K562 (cell line): ENCODE measurements at regions not wholly inside any gene's neighbourhood (a gene's known extent, or its start where the extent isn't known, plus 50 kb on each side); places are given as distances from the start of the nearest gene placed in this dataset.

ENCODE experiments used
- ATAC-seq: fragments of 200-7000 bp; cut with Tn5 transposase; 3 replicates; pipeline ENCODE4 v1.9.1; 2020; ENCODE audit warnings: moderate library complexity
- BruUV-seq: library from RNA; stranded (reverse); fragments of 400-500 nt; replicated peaks from 2 replicates; lab custom pipeline; 2021; lab: Mats Ljungman, UMichigan
- CTCF ChIA-PET: fragments of 300-600 bp; formaldehyde crosslinking; extraction: SDS; loops from one replicate; lab custom pipeline; 2021; ENCODE audit warnings: low intra/inter-chr PET ratio; lab: Yijun Ruan, JAX
- POLR2A ChIA-PET: fragments of 300-600, 350-650 bp; sonication (Branson Sonifier 250); formaldehyde crosslinking; extraction: SDS; loops from one replicate; lab custom pipeline; 2021; ENCODE audit warnings: antibody characterized with exemption, inconsistent platforms; lab: Yijun Ruan, JAX
- DNase-seq, 4 experiments: peaks; one replicate each; pipeline versions ENCODE4 v3.0.0 to v3.0.0-alpha.2; 2011 to 2018; ENCODE audit warnings: low spot score in 3 of 4, mixed read lengths in 3 of 4; ENCODE audit errors: extremely low read depth in 1 of 4
- FAIRE-seq: peaks from 2 replicates; lab custom pipeline; 2011; peaks lifted over from hg19 to GRCh38; lab: Jason Lieb, UNC
- H2AFZ ChIP-seq: 2 replicates; pipeline ENCODE4 v1.6.0; 2011; ENCODE audit warnings: low read depth, low read length, control low read depth, inconsistent platforms
- H3K27ac ChIP-seq: fragments of 200-600 bp; 3 replicates; pipeline ENCODE4 v1.8.0; 2011; ENCODE audit warnings: low read depth, mild to moderate bottlenecking, control low read depth, inconsistent platforms, low read length, moderate library complexity, mixed read lengths; ENCODE audit errors: extremely low read depth
- H3K27me3 ChIP-seq, 2 experiments: fragments of 300-600 bp in 1 of 2; 2 replicates in 1 of 2; 3 replicates in 1 of 2; pipeline versions ENCODE4 v1.6.0 to v1.8.0; 2011; ENCODE audit warnings: inconsistent platforms in 2 of 2, low read length in 2 of 2, mild to moderate bottlenecking in 1 of 2, mixed read lengths in 1 of 2, moderate library complexity in 1 of 2; ENCODE audit not compliant: control insufficient read depth in 2 of 2, insufficient read depth in 2 of 2
- H3K36me3 ChIP-seq: fragments of 300-600 bp; 3 replicates; pipeline ENCODE4 v1.8.0; 2011; ENCODE audit warnings: mild to moderate bottlenecking, low read length, inconsistent platforms; ENCODE audit not compliant: control insufficient read depth, insufficient read depth
- H3K4me1 ChIP-seq, 2 experiments: fragments of 200-600 bp in 1 of 2; replicated peaks in 1 of 2; 2 replicates in 1 of 2; 3 replicates in 1 of 2; pipeline versions ENCODE4 v1.5.1 to v1.8.0; 2011; ENCODE audit warnings: inconsistent platforms in 2 of 2, low read length in 2 of 2, mild to moderate bottlenecking in 1 of 2, mixed read lengths in 1 of 2, moderate library complexity in 1 of 2; ENCODE audit not compliant: control insufficient read depth in 2 of 2, insufficient read depth in 2 of 2
- H3K4me2 ChIP-seq: 2 replicates; pipeline ENCODE4 v1.6.1; 2011; ENCODE audit warnings: low read length, control low read depth, inconsistent platforms, mixed read lengths; ENCODE audit not compliant: insufficient read depth
- H3K4me3 ChIP-seq: fragments of 200-600 bp; sonication (generic), shearing (Covaris generic); 2 replicates; pipeline ENCODE4 v1.5.1; 2016; ENCODE audit warnings: control low read depth, inconsistent platforms
- H3K79me2 ChIP-seq: fragments of 200-600 bp; 3 replicates; pipeline ENCODE4 v1.8.0; 2011; ENCODE audit warnings: low read length, inconsistent platforms; ENCODE audit not compliant: control insufficient read depth, insufficient read depth
- H3K9ac ChIP-seq, 2 experiments: 2 replicates each; pipeline versions ENCODE4 v1.6.0 to v1.6.1; 2011; ENCODE audit warnings: low read depth in 2 of 2, low read length in 2 of 2, control low read depth in 1 of 2, inconsistent platforms in 1 of 2, mild to moderate bottlenecking in 1 of 2, mixed read lengths in 1 of 2; ENCODE audit not compliant: insufficient read depth in 1 of 2
- H3K9me1 ChIP-seq: one replicate; pipeline ENCODE4 v1.6.0; 2011; ENCODE audit warnings: inconsistent platforms, mild to moderate bottlenecking, low read length, moderate library complexity; ENCODE audit not compliant: control insufficient read depth, insufficient read depth
- H3K9me3 ChIP-seq: replicated peaks from 2 replicates; pipeline ENCODE4 v1.5.1; 2011; ENCODE audit warnings: low read depth, low read length, inconsistent platforms; ENCODE audit not compliant: control insufficient read depth, insufficient read depth
- H4K20me1 ChIP-seq: replicated peaks from 2 replicates; pipeline ENCODE4 v1.6.1; 2011; ENCODE audit warnings: low read length, inconsistent platforms, mixed read lengths; ENCODE audit not compliant: control insufficient read depth, insufficient read depth
- CCNT2 ChIP-seq: IDR thresholded peaks from 2 replicates; pipeline ENCODE4 v1.6.1; 2011; ENCODE audit warnings: borderline replicate concordance, low read depth, mild to moderate bottlenecking, moderate library complexity, mixed read lengths, low read length; ENCODE audit not compliant: insufficient read length; ENCODE audit errors: extremely low read depth
- FUS ChIP-seq: fragments of 200-400 bp; formaldehyde crosslinking; optimal IDR thresholded peaks from 2 replicates; pipeline ENCODE3; 2017; ENCODE audit warnings: low read depth, low read length
- KAT8 ChIP-seq: fragments of 450-650 bp; IDR thresholded peaks from 2 replicates; pipeline ENCODE4 v1.6.1; 2016; ENCODE audit warnings: low read depth, mild to moderate bottlenecking
- MAFF ChIP-seq: IDR thresholded peaks from 2 replicates; pipeline ENCODE4 v1.6.1; 2012; ENCODE audit warnings: low read length, improper control_type of control experiment
- MCM5 ChIP-seq: fragments of 450-650 bp; IDR thresholded peaks from 2 replicates; pipeline ENCODE4 v1.6.1; 2016; ENCODE audit warnings: low read depth
- ZFP1 ChIP-seq: fragments of 450-650 bp; formaldehyde crosslinking; IDR thresholded peaks from 2 replicates; pipeline ENCODE4 v1.4.0; 2020; ENCODE audit warnings: mild to moderate bottlenecking, mixed read lengths
- ZNF316 ChIP-seq: fragments of 450-650 bp; IDR thresholded peaks from 2 replicates; pipeline ENCODE4 v1.6.1; 2016
- ZNF77 ChIP-seq: fragments of 250-450 bp; sonication (Bioruptor Pico); IDR thresholded peaks from 2 replicates; pipeline ENCODE4 v1.5.0; 2020
- WGBS: fragments of 100-300 bp; shearing (Covaris generic); methylation state at CpG from one replicate; pipeline ENCODE4 v1.1.6; 2016; ENCODE audit warnings: low coverage, mixed read lengths; ENCODE audit not compliant: insufficient coverage; ENCODE audit errors: missing lambda C conversion rate; 5-methylcytosine and 5-hydroxymethylcytosine counted together
- in situ Hi-C: fragments of 300-500 bp; cut with MboI; formaldehyde crosslinking; loops from 4 replicates; pipeline ENCODE4 v1.15.0; 2018; ENCODE audit warnings: inconsistent platforms, mixed read lengths
- intact Hi-C: fragments of 100-400 bp; cut with micrococcal nuclease; formaldehyde crosslinking; loops from 2 replicates; pipeline ENCODE4 v1.14.2; 2022
- TF ChIP-seq, protein P1 (sequence below), 2 experiments: fragments of 150-350 bp in 1 of 2; IDR thresholded peaks; 2 replicates each; pipeline ENCODE4 v1.6.1; 2012 to 2016; ENCODE audit warnings: low read depth in 2 of 2, low read length in 2 of 2, mild to moderate bottlenecking in 1 of 2, moderate library complexity in 1 of 2
- TF ChIP-seq, protein P2 (sequence below): fragments of 250-450 bp; sonication (Bioruptor Pico); IDR thresholded peaks from 2 replicates; pipeline ENCODE4 v1.8.0; 2021; ENCODE audit warnings: moderate library complexity, mild to moderate bottlenecking, inconsistent platforms
- TF ChIP-seq, protein P3 (sequence below): sonication (generic); formaldehyde crosslinking; IDR thresholded peaks from 2 replicates; pipeline ENCODE4 v1.8.1; 2023; ENCODE audit warnings: mild to moderate bottlenecking, missing genetic modification reagents

DNA sequence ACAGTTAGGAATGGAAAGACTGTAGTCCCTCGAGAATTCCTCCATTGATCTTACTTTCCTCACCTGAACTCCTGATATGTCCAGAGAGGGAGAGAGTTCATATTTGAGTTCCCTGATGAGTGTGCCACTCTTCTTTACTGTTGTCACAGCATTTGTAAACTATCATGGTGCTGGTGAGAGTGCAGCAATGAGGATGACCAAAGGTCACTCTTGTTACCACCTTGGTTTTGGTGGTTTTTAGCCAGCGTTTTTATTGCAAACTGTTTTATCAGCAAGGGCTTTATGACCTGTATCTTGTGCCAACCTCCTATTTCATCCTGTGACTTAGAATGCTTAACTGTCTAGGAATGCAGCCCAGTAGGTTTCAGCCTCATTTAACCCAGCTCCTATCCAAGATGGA, 1062.5 kb downstream of the BCL11A start (continued):
- TF ChIP-seq ZFP1 (CRISPR knock-in tag): no peak

DNA sequence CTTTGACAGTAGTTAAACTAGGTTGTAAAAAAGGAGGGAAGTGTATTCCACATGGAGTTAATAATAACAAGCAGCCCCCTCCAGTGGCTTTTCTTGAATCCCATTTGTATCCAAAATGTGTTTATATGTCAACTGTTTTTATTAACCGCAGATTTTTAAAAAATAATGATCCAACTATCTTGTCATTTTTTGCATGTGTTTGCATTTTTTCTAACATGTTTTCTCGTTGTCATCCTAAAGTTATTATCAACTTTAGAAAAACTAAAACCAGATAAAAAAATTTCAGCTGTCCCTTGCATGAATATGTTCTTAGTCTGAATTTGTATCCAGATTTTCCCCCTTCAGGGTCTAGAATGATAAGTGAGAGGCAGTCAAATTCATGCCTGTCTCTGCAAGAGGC, 1063.3 kb downstream of the BCL11A start:
- H3K79me2 ChIP-seq: no peaks in the 10 kb centered on the region
- CTCF ChIA-PET: no interaction called here
- no peak for FAIRE-seq
- no peaks in the 10 kb centered on the region for H3K27me3 ChIP-seq
- H3K4me3 ChIP-seq: no peak overlapping the region
- no TSS peak for BruUV-seq
- H3K36me3 ChIP-seq: no peaks in the 10 kb centered on the region
- intact Hi-C loops (no loop called here), in situ Hi-C loops (no loop called here)
- no peak overlapping the region for H3K27ac ChIP-seq
- WGBS: 0% methylated on average over 2 of the region's 2 CpGs
- no peak overlapping the region for H3K4me2 ChIP-seq
- H3K9ac ChIP-seq: no peak overlapping the region
- no peaks in the 10 kb centered on the region for H3K9me1 ChIP-seq
- no peaks in the 10 kb centered on the region for H3K9me3 ChIP-seq
- POLR2A ChIA-PET: no interaction called here
- no peak for DNase-seq
- no peak for ATAC-seq
- H2AFZ ChIP-seq: no peak overlapping the region
- TF ChIP-seq, protein P1, sequence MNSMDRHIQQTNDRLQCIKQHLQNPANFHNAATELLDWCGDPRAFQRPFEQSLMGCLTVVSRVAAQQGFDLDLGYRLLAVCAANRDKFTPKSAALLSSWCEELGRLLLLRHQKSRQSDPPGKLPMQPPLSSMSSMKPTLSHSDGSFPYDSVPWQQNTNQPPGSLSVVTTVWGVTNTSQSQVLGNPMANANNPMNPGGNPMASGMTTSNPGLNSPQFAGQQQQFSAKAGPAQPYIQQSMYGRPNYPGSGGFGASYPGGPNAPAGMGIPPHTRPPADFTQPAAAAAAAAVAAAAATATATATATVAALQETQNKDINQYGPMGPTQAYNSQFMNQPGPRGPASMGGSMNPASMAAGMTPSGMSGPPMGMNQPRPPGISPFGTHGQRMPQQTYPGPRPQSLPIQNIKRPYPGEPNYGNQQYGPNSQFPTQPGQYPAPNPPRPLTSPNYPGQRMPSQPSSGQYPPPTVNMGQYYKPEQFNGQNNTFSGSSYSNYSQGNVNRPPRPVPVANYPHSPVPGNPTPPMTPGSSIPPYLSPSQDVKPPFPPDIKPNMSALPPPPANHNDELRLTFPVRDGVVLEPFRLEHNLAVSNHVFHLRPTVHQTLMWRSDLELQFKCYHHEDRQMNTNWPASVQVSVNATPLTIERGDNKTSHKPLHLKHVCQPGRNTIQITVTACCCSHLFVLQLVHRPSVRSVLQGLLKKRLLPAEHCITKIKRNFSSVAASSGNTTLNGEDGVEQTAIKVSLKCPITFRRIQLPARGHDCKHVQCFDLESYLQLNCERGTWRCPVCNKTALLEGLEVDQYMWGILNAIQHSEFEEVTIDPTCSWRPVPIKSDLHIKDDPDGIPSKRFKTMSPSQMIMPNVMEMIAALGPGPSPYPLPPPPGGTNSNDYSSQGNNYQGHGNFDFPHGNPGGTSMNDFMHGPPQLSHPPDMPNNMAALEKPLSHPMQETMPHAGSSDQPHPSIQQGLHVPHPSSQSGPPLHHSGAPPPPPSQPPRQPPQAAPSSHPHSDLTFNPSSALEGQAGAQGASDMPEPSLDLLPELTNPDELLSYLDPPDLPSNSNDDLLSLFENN (IDR thresholded peaks at IDR 0.05; ENCODE audit: low read depth in 2 of 2, low read length in 2 of 2): no peak
- TF ChIP-seq MAFF (0 out of 2 replicates have a peak, but pooled peaks have one; percentile 7), CCNT2 (no peak), FUS (no peak), ZNF77 (CRISPR knock-in tag) (no peak), MCM5 (no peak), KAT8 (no peak), ZNF316 (peak; percentile 19; the same call in 1 of the 2 replicates)
- TF ChIP-seq, protein P2, sequence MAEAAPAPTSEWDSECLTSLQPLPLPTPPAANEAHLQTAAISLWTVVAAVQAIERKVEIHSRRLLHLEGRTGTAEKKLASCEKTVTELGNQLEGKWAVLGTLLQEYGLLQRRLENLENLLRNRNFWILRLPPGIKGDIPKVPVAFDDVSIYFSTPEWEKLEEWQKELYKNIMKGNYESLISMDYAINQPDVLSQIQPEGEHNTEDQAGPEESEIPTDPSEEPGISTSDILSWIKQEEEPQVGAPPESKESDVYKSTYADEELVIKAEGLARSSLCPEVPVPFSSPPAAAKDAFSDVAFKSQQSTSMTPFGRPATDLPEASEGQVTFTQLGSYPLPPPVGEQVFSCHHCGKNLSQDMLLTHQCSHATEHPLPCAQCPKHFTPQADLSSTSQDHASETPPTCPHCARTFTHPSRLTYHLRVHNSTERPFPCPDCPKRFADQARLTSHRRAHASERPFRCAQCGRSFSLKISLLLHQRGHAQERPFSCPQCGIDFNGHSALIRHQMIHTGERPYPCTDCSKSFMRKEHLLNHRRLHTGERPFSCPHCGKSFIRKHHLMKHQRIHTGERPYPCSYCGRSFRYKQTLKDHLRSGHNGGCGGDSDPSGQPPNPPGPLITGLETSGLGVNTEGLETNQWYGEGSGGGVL (CRISPR knock-in tag): no peak
- TF ChIP-seq, protein P3, sequence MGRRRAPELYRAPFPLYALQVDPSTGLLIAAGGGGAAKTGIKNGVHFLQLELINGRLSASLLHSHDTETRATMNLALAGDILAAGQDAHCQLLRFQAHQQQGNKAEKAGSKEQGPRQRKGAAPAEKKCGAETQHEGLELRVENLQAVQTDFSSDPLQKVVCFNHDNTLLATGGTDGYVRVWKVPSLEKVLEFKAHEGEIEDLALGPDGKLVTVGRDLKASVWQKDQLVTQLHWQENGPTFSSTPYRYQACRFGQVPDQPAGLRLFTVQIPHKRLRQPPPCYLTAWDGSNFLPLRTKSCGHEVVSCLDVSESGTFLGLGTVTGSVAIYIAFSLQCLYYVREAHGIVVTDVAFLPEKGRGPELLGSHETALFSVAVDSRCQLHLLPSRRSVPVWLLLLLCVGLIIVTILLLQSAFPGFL (CRISPR knock-in tag): no peak
- H3K4me1 ChIP-seq: no peaks in the 10 kb centered on the region
- no peaks in the 10 kb centered on the region for H4K20me1 ChIP-seq
